Trophoblast cell (in vitro differentiated cells and primary cell): ENCODE measurements at regions not wholly inside any gene's neighbourhood (a gene's known extent, or its start where the extent isn't known, plus 50 kb on each side); places are given as distances from the start of the nearest gene placed in this dataset.

Source experiments
- DNase-seq, 2 donors: peaks; one replicate each; pipeline ENCODE4 v3.0.0-alpha.2; 2016
- H2AFZ ChIP-seq: 2 replicates; pipeline ENCODE4 v1.6.1; 2013; ENCODE audit warnings: low read length, moderate library complexity, mild to moderate bottlenecking; ENCODE audit not compliant: insufficient read depth, poor library complexity
- H2AK5ac ChIP-seq: 2 replicates; pipeline ENCODE4 v1.6.1; 2013; ENCODE audit warnings: mild to moderate bottlenecking, low read length
- H2BK120ac ChIP-seq: 2 replicates; pipeline ENCODE4 v1.6.1; 2013; ENCODE audit warnings: low read length, mild to moderate bottlenecking, moderate library complexity; ENCODE audit not compliant: insufficient read depth, poor library complexity
- H2BK12ac ChIP-seq: 2 replicates; pipeline ENCODE4 v1.6.1; 2013; ENCODE audit warnings: mild to moderate bottlenecking, low read length, moderate library complexity
- H2BK5ac ChIP-seq: 2 replicates; pipeline ENCODE4 v1.6.1; 2013; ENCODE audit warnings: low read length, low read depth, moderate library complexity, mild to moderate bottlenecking; ENCODE audit not compliant: poor library complexity
- H3K14ac ChIP-seq: 2 replicates; pipeline ENCODE4 v1.6.1; 2013; ENCODE audit warnings: mild to moderate bottlenecking, low read length
- H3K18ac ChIP-seq: 2 replicates; pipeline ENCODE4 v1.6.1; 2013; ENCODE audit warnings: mild to moderate bottlenecking, low read length
- H3K23ac ChIP-seq: 2 replicates; pipeline ENCODE4 v1.6.1; 2013; ENCODE audit warnings: low read length
- H3K27ac ChIP-seq: 2 replicates; pipeline ENCODE4 v1.5.1; 2013; ENCODE audit warnings: low read depth, mild to moderate bottlenecking, inconsistent platforms, low read length, moderate library complexity
- H3K27me3 ChIP-seq: 2 replicates; pipeline ENCODE4 v1.6.1; 2013; ENCODE audit warnings: inconsistent platforms, mild to moderate bottlenecking, low read length, moderate library complexity; ENCODE audit not compliant: insufficient read depth
- H3K36me3 ChIP-seq, 2 experiments: 1 replicate in 1 of 2; 2 replicates in 1 of 2; pipeline ENCODE4 v1.6.1; 2013; ENCODE audit warnings: low read length in 2 of 2, mild to moderate bottlenecking in 2 of 2, moderate library complexity in 1 of 2; ENCODE audit not compliant: insufficient read depth in 2 of 2, control insufficient read depth in 1 of 2
- H3K4ac ChIP-seq: 2 replicates; pipeline ENCODE4 v1.6.1; 2013; ENCODE audit warnings: low read depth, mild to moderate bottlenecking, low read length, moderate library complexity
- H3K4me1 ChIP-seq, 2 experiments: 1 replicate in 1 of 2; 2 replicates in 1 of 2; pipeline ENCODE4 v1.6.1; 2013; ENCODE audit warnings: low read length in 2 of 2, mild to moderate bottlenecking in 2 of 2, moderate library complexity in 1 of 2; ENCODE audit not compliant: insufficient read depth in 2 of 2, control insufficient read depth in 1 of 2
- H3K4me2 ChIP-seq: 2 replicates; pipeline ENCODE4 v1.6.1; 2013; ENCODE audit warnings: inconsistent platforms, mild to moderate bottlenecking, low read length, moderate library complexity
- H3K4me3 ChIP-seq: 2 replicates; pipeline ENCODE4 v1.5.1; 2013; ENCODE audit warnings: mild to moderate bottlenecking, low read depth, low read length, inconsistent platforms
- H3K79me1 ChIP-seq: one replicate; pipeline ENCODE4 v1.6.1; 2013; ENCODE audit warnings: low read length
- H3K79me2 ChIP-seq: 2 replicates; pipeline ENCODE4 v1.6.1; 2013; ENCODE audit warnings: low read length, mild to moderate bottlenecking; ENCODE audit not compliant: control insufficient read depth, insufficient read depth, poor library complexity
- H3K9ac ChIP-seq: 2 replicates; pipeline ENCODE4 v1.6.1; 2013; ENCODE audit warnings: mild to moderate bottlenecking, low read length
- H3K9me3 ChIP-seq: 2 replicates; pipeline ENCODE4 v1.6.1; 2013; ENCODE audit warnings: low read depth, mild to moderate bottlenecking, control low read depth, inconsistent platforms, low read length; ENCODE audit not compliant: insufficient read depth
- H4K12ac ChIP-seq: 2 replicates; pipeline ENCODE4 v1.6.1; 2013; ENCODE audit warnings: low read depth, mild to moderate bottlenecking, low read length, moderate library complexity
- H4K8ac ChIP-seq: 2 replicates; pipeline ENCODE4 v1.6.1; 2013; ENCODE audit warnings: low read depth, mild to moderate bottlenecking, low read length, moderate library complexity
- H4K91ac ChIP-seq: one replicate; pipeline ENCODE4 v1.6.1; 2013; ENCODE audit warnings: low read depth, mild to moderate bottlenecking, low read length, moderate library complexity
- WGBS: extraction: QIAGEN DNeasy Blood & Tissue Kit; methylation state at CpG from one replicate; pipeline ENCODE4 v1.1.7; 2013; ENCODE audit warnings: missing lambda C conversion rate; ENCODE audit not compliant: insufficient read length, insufficient coverage; ENCODE audit errors: extremely low coverage; 5-methylcytosine and 5-hydroxymethylcytosine counted together

- H3K27ac ChIP-seq: no peak overlapping the region
Measured at GRCh38 chr4:100949350-100949935, 397.9 kb downstream of the PPP3CA start.

DNA sequence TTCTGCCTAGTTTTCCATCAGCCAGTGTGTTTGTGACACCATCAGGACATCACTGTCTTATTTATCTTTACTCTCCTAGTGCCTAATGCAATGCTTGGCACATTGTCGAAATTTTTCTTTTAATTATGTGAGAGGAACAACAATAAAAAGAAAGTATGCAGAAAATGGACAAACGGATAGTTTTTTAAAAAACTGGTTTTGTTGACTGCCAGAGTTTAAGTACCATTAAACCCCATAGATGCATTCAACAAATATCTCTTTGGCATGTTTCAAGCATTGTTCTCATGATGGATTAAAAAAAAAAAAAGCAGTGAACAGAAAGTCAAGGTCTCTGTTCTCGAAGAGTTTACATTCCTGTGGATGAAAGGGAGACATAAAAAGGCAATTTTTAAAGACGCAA is 398.4 kb downstream of the PPP3CA start:
- no peaks in the 10 kb centered on the region for H3K79me1 ChIP-seq
- H3K79me2 ChIP-seq: no peaks in the 10 kb centered on the region
- no peak overlapping the region for H3K4ac ChIP-seq
- H3K36me3 ChIP-seq: no peaks in the 10 kb centered on the region
- H2BK12ac ChIP-seq: no peak overlapping the region
- no peak overlapping the region for H4K8ac ChIP-seq
- H3K9ac ChIP-seq: no peak overlapping the region
- no peak overlapping the region for H2BK120ac ChIP-seq
- H3K4me1 ChIP-seq: no peaks in the 10 kb centered on the region
- no peak for DNase-seq
- H2AFZ ChIP-seq: no peak overlapping the region
- H3K9me3 ChIP-seq: no peaks in the 10 kb centered on the region
- H4K12ac ChIP-seq: no peak overlapping the region
- no peak overlapping the region for H3K14ac ChIP-seq
- H3K4me2 ChIP-seq: no peak overlapping the region
- H3K27ac ChIP-seq: no peak overlapping the region
- H3K27me3 ChIP-seq: no peaks in the 10 kb centered on the region
- no peak overlapping the region for H4K91ac ChIP-seq
- WGBS: no CpG with 5 or more reads among the region's 4 CpGs
- H3K23ac ChIP-seq: no peak overlapping the region
- no peak overlapping the region for H3K4me3 ChIP-seq
- no peak overlapping the region for H2BK5ac ChIP-seq
- no peak overlapping the region for H2AK5ac ChIP-seq
- H3K18ac ChIP-seq: no peak overlapping the region

More at GRCh38 chr4:100949350-100949935, 397.9 kb downstream of the PPP3CA start:
- Histone ChIP-seq H3K4me3 (no peak overlapping the region), H2BK5ac (no peak overlapping the region), H3K79me2 (no peaks in the 10 kb centered on the region), H2AFZ (no peak overlapping the region), H3K9ac (no peak overlapping the region), H3K18ac (no peak overlapping the region), H2AK5ac (no peak overlapping the region), H3K9me3 (no peaks in the 10 kb centered on the region), H2BK120ac (no peak overlapping the region), H3K14ac (no peak overlapping the region), H3K79me1 (no peaks in the 10 kb centered on the region), H3K23ac (no peak overlapping the region), H4K91ac (no peak overlapping the region), H3K27me3 (no peaks in the 10 kb centered on the region), H3K36me3 (no peaks in the 10 kb centered on the region), H3K4me1 (no peaks in the 10 kb centered on the region), H4K8ac (no peak overlapping the region), H2BK12ac (no peak overlapping the region), H3K4ac (no peak overlapping the region), H4K12ac (no peak overlapping the region), H3K4me2 (no peak overlapping the region)
- DNase-seq: no peak
- WGBS: 100% methylated on average over 1 of the region's 3 CpGs

DNA sequence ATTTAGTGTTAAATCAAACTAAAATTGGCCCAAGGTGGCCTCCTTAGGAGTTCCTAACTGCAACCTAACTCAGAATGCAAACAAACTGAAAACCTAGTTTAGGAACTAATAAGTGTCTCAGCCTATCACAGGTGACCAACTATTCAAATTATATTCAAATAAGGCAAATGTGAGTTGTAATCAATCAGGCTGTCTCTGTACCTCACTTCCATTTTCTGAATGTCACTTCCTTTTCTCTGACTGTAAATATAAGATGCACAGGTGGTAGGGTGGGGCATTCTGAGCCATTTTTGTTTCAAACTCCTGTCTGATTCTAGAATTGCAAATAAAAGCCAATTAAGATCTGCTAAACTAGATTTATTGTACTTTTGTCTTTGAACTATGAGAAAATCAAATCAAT is 401.5 kb downstream of the PPP3CA start:
- H3K4me2 ChIP-seq: no peak overlapping the region
- no peak overlapping the region for H3K18ac ChIP-seq
- H3K9ac ChIP-seq: no peak overlapping the region
- H3K36me3 ChIP-seq: no peaks in the 10 kb centered on the region
- no peak overlapping the region for H2AK5ac ChIP-seq
- H3K14ac ChIP-seq: no peak overlapping the region
- no peak overlapping the region for H4K91ac ChIP-seq
- no peak overlapping the region for H2BK5ac ChIP-seq
- DNase-seq: no peak
- H3K4me3 ChIP-seq: no peak overlapping the region
- H3K4ac ChIP-seq: no peak overlapping the region
- H2BK120ac ChIP-seq: no peak overlapping the region
- H2AFZ ChIP-seq: no peak overlapping the region
- no peaks in the 10 kb centered on the region for H3K4me1 ChIP-seq
- H3K79me2 ChIP-seq: no peaks in the 10 kb centered on the region
- no peak overlapping the region for H4K8ac ChIP-seq
- no peaks in the 10 kb centered on the region for H3K79me1 ChIP-seq
- H3K23ac ChIP-seq: no peak overlapping the region
- H4K12ac ChIP-seq: no peak overlapping the region
- no peak overlapping the region for H3K27ac ChIP-seq
- no peaks in the 10 kb centered on the region for H3K9me3 ChIP-seq
- H3K27me3 ChIP-seq: no peaks in the 10 kb centered on the region
- H2BK12ac ChIP-seq: no peak overlapping the region

DNA sequence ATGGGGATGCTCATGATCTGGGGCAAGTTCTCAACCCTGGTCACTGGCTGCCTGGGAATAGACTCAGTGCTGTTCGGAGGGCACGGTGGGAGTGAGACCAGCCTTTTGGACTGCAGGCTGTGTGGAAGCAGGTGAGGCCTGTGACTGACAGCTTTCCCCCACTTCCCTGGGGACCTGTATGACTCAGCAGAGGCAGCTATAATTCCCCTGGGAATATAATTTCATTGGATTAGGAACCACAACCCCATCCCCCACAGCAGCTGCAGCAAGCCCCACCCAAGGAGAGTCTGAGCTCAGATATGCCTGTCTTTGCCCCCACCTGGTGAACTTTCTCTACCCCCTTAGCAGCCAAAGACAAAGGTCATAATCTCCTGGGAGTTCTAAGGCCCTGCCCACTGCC is 408.6 kb downstream of the PPP3CA start:
- H3K36me3 ChIP-seq: no peaks in the 10 kb centered on the region
- no peaks in the 10 kb centered on the region for H3K4me1 ChIP-seq
- H3K9me3 ChIP-seq: no peaks in the 10 kb centered on the region
- no peaks in the 10 kb centered on the region for H3K79me1 ChIP-seq
- H3K18ac ChIP-seq: no peak overlapping the region
- no peak overlapping the region for H2AK5ac ChIP-seq
- H3K79me2 ChIP-seq: no peaks in the 10 kb centered on the region
- H3K23ac ChIP-seq: no peak overlapping the region
- no peak overlapping the region for H3K4me2 ChIP-seq
- H4K91ac ChIP-seq: no peak overlapping the region
- peak overlapping the region; percentile 31 for H3K4me3 ChIP-seq
- no peak overlapping the region for H2BK12ac ChIP-seq
- H3K14ac ChIP-seq: no peak overlapping the region
- H2BK5ac ChIP-seq: no peak overlapping the region
- H2AFZ ChIP-seq: no peak overlapping the region
- no peak overlapping the region for H3K27ac ChIP-seq
- no peak overlapping the region for H2BK120ac ChIP-seq
- DNase-seq: no peak
- no peak overlapping the region for H3K9ac ChIP-seq
- H4K8ac ChIP-seq: no peak overlapping the region
- H3K27me3 ChIP-seq: no peaks in the 10 kb centered on the region
- WGBS: no CpG with 5 or more reads among the region's 2 CpGs
- H4K12ac ChIP-seq: no peak overlapping the region
- H3K4ac ChIP-seq: no peak overlapping the region
